Stimulated activated CD4-positive, alpha-beta T cell treated with anti-CD3 and anti-CD28 coated beads, Interleukin-4, amount 100 ng/mL, for 24 hours (primary cell): ENCODE measurements at regions not wholly inside any gene's neighbourhood (a gene's known extent, or its start where the extent isn't known, plus 50 kb on each side); places are given as distances from the start of the nearest gene placed in this dataset.
"Not testable (repeated sequence)": the region's sequence is repeated elsewhere in the genome, so short reads cannot be mapped to it uniquely, and the experiment has no call there.

Experiments used
- DNase-seq: peaks from one replicate; pipeline ENCODE4 v3.0.0-alpha.2; 2020

- no peak for DNase-seq
Measured at GRCh38 chr5:118466418-118466817, 521.9 kb downstream of the DTWD2 start.

- DNase-seq = not testable (repeated sequence)
Measured at GRCh38 chr5:118462276-118462675, 526.1 kb downstream of the DTWD2 start.

DNA sequence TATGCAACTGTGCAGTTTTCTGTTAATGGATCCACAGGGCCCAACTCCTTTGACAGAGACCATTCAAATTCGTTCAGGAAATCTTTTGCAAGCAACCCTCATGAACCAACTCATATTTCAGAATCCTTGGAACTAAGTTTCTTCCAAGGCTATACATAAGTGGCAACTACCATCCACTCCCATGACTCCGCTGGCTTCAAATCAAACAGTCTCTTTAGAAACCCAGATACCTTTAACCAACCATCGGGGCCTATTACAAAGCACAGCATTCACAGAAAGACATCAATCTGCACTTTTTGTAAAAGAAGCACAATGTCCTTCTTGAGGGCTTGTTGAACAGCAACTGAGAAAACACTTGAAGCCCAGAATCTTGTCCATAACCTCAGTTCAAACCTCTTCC lies 526.9 kb downstream of the DTWD2 start:
- DNase-seq = no peak

DNA sequence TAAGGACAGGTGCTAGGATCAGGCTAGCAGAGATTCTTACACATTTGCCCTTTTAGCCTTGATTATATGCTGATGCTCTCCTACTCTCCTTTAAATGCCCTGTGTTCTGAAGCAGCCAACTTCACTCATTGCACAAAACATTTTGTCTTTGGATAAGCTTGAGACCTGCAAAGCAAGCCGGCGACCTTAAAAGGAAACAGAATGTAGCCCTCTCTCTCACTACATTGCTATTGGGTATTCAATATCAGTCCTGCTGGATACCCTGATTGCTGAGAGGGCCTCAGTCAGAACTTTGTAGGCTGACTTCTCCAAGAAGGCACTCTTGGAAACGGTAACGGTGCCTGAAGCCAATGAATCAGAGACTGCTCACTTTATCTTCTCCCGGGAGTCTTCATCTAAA lies 528.9 kb downstream of the DTWD2 start:
- DNase-seq = no peak

- no peak for DNase-seq
Measured at GRCh38 chr5:118456085-118456484, 532.3 kb downstream of the DTWD2 start.

DNA sequence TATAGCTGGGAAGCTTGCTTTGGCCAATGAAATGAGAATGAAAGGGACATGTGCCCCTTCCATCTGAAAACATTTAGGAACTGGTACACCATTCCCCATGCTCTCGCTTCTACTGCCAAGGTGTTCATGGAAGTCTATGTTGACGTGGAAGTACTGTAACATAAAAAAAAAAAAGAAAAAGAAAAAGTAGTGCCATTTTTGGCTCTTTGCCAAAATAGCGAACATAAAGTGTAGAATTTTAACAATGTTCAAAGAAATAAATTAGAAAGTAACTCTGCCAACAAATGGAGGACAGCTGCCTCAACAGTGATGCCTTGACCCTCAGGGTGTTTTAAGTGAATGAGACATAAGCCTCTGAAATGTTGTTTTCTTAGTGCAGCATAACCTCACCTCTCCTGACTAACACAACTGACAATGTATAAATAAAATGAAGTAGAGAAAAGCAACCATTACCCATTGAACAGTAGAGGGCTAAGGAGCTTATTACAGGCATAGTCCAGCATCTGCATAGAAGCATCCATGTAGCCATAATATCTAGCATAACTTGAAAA lies 536.6 kb downstream of the DTWD2 start:
- DNase-seq = no peak

DNA sequence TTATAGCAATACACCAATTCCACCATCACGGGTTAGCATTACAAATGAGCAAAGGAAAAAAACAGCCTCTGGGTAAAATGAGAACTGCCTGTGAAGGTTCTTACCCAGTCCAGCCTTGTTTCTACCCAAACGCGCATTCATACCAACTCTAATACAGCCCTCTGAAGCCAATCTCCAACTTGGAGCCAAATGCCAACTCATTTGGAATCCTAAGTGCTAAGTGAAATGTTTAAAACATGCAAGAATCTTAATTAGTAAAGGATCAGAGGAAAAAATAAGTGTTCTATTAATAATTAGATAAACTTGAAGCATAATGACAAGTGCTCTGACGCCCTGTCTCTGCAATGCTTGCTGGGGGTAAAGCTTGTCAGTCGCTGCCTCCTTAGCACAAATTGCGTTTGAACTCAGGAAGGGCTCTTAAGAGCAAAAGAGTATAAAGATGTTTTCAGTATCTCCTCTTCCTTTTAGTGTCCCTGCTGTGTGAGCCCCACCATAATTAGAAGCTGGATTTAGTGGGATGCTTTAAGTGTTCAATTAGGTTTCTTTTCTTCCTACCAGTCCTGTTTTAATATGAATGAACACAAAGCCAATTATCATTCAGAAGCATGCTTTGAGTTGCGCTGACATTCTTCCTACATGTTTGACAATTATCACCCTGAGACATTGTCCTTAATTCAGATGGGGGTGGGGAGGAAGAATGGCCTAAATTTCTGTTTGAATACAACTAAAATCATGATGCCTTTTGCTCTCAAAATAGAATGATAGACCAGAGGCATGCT lies 537.6 kb downstream of the DTWD2 start:
- DNase-seq = no peak

GRCh38 chr5:118447350-118447749 lies 541.0 kb downstream of the DTWD2 start:
- DNase-seq = no peak

- DNase-seq = no peak
Measured at GRCh38 chr5:118441956-118442355, 546.4 kb downstream of the DTWD2 start.

DNA sequence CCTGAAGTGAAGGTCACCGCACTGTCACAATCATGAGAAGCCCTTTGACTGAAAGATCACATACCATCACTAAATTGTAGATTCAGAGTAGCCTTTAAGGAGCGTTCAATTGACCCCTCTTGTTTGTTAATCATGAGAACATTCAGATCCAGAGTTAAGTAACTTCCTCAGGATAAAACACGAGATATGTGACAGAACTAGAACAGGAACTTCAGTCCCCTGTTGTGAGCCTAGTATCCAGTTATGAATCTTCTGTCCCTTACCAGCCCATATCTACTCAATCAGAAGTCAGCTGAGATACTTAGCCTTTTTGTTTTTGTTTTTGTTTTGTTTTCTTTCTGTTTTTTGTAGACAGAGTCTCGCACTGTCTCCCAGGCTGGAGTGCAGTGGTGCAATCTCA lies 547.3 kb downstream of the DTWD2 start:
- DNase-seq = no peak

GRCh38 chr5:118440496-118440895 lies 547.9 kb downstream of the DTWD2 start:
- DNase-seq = no peak

DNA sequence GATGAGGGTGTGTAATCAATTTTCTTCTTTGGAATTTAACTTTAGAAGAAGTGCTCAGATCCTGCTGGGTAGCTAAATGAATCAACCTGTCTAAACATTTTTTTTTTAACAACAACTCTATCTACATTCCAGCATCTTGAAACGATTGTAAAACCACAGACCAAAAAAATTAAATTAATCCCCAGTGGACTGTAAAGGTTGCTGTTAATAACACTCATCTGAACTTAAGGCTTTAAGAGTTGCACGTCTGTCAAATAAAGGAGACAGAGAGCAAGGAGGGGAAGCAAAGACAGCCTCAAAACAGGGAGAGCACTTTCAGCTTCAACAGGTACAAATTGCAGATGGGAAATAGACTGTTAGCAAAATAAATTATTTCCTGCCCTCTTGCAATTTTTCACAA lies 548.5 kb downstream of the DTWD2 start:
- no peak for DNase-seq

DNA sequence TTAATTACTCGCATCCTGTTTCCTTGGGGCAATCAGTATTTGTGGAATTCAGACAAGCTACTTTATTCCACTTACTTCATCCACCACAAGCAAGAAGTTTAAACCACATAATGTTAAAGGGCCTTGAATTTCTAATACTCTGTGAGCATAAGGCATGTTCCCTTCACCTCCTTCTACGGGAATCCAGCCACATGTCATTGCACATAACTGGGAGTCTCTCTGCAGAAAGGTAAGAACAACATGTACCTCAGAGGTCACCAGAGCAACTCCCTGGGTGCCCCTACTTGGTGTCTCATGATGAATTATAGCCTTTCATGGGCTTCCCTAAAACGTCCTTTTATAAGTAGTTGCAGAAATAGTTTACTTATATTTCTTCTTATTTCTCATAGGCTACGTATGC lies 553.2 kb downstream of the DTWD2 start:
- no peak for DNase-seq

- no peak for DNase-seq
Measured at GRCh38 chr5:118434522-118434921, 553.8 kb downstream of the DTWD2 start.

DNA sequence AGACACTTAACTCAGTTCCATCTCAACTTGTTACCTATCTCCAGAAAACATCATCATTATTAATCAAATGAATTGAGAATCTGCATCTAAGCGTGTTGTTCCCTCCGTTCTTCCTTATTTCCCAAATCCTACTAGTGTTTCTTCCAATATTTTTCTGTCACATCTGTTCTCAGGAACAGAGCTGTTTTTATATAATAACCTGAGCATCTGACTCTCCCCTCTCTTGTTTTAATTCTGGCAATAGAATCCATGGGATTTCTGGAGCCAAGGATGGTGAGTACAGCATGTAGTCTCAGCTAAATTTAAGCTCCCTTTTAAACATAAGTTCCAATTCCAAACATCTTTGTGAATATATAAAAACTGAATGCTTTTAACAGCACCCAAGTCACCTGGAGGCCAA lies 558.3 kb downstream of the DTWD2 start:
- no peak for DNase-seq

DNA sequence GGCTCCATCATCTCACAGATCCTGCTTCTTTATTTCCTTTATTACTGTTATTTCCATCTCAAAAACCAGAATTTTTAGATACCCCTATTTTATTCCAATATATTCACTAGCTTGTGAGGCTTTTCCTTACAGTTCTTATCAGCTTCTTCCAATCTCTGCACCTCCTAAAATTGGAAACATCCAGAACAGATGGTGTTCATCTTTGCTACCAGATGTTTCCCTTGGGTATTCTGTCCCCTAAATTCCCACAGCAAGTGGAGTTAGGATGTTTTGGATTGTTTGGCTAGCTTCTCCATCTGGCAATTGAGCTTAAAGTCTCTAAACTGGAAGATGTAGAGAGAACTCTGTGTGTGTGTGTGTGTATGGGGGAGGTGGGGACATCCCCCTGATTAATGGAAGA lies 580.4 kb downstream of the DTWD2 start:
- no peak for DNase-seq

DNA sequence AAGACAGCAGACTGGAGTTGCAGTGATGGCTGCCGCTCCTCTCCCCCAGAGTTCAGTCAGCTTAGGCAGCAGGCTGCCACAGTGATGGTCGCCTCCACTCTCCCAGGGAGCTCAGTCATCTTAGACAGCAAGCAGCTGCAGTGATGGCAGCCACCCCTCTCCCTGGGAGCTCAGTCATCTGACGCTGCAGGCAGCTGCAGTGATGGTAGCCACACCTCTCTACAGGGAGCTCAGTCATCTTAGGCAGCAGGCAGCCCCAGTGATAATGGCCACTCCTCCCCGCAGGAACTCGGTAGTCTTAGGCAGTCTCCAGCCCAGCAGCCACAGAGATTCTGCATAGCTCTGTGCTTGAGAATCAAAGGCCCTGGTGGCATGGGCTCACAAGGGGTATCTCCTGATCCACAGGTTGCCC lies 582.7 kb downstream of the DTWD2 start:
- DNase-seq = no peak

DNA sequence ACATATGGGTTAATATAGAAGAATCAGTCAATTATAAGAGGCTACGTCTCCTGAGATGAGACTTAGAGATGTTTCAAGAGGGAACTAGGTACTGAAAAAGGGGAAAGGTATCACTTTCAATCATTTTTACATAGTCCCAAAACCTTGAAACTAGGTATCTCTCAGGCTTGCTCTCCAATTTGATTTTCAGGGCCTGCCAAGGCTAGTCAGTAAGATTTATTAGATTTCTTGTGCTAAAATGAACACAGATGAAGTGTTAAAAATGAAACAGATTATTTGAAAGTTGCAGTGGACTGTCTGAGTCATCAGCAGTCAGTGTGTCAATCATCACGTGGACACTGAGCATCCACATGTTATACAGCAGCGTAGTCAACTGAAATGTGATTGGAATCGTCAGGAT lies 591.1 kb downstream of the DTWD2 start:
- DNase-seq = no peak

- DNase-seq = no peak
Measured at GRCh38 chr5:118392491-118392890, 595.9 kb downstream of the DTWD2 start.

- not testable (repeated sequence) for DNase-seq
Measured at GRCh38 chr5:118382931-118383330, 605.4 kb downstream of the DTWD2 start.

- no peak for DNase-seq
Measured at GRCh38 chr5:118379470-118379869, 608.9 kb downstream of the DTWD2 start.

DNA sequence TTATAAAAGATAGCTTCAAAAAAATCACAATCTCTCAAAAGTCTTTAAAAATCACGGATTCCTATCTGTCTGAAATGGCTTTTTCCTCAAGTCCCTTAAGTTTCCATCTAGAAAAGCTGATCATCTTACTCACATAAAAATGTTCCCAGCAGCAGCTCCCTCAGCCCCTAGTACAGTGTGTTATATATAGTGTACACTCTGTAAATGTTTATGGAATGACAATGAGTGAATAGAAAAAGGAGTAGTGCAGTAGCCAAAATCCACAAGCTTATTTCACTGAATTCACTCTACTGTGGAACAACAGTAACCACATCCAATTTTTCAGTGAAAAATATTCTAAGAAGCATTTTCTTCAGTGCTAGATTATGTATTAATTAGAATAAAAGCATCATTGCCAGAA lies 609.4 kb downstream of the DTWD2 start:
- no peak for DNase-seq

GRCh38 chr5:118377420-118377819 lies 610.9 kb downstream of the DTWD2 start:
- no peak for DNase-seq

GRCh38 chr5:118371973-118372831 lies 616.1 kb downstream of the DTWD2 start:
- no peak for DNase-seq
